Activated T-helper 1 cell treated with anti-CD3 and anti-CD28 coated beads, Interleukin-12 subunit alpha, Interleukin-12 subunit beta, Interleukin-2, Interleukin-4 antibody, amounts not matched to agents 30 ng/mL and 10 ng/mL and 1 ng/mL, durations not matched to agents 14 hours and 24 hours and 36 hours (primary cell): ENCODE measurements at regions not wholly inside any gene's neighbourhood (a gene's known extent, or its start where the extent isn't known, plus 50 kb on each side); places are given as distances from the start of the nearest gene placed in this dataset.

Experiments
- DNase-seq: peaks from one replicate; pipeline ENCODE4 v3.0.0; 2021; ENCODE audit warnings: low spot score
- H3K27ac Mint-ChIP-seq: one replicate; pipeline ENCODE4 v1.8.0; 2021; ENCODE audit warnings: mild to moderate bottlenecking, mixed read lengths
- H3K27me3 Mint-ChIP-seq: one replicate; pipeline ENCODE4 v1.8.0; 2022; ENCODE audit warnings: mild to moderate bottlenecking, moderate library complexity, mixed read lengths; ENCODE audit not compliant: insufficient read depth
- H3K36me3 Mint-ChIP-seq: one replicate; pipeline ENCODE4 v1.8.0; 2021; ENCODE audit warnings: low read depth, mixed read lengths
- H3K4me1 Mint-ChIP-seq: one replicate; pipeline ENCODE4 v1.8.0; 2021; ENCODE audit warnings: low read depth, mixed read lengths
- H3K4me3 Mint-ChIP-seq: one replicate; pipeline ENCODE4 v1.8.0; 2021; ENCODE audit warnings: mild to moderate bottlenecking, moderate library complexity, mixed read lengths
- H3K9me3 Mint-ChIP-seq: one replicate; pipeline ENCODE4 v1.8.0; 2021; ENCODE audit warnings: mixed read lengths
- intact Hi-C: fragments of 100-400 bp; cut with micrococcal nuclease; formaldehyde crosslinking; loops from one replicate; pipeline ENCODE4 v1.15.1; 2024

GRCh38 chr17:71163121-71163812, 957.6 kb upstream of the SOX9 start:
- no peak overlapping the region for H3K27ac Mint-ChIP-seq
- DNase-seq, result no peak
- no peaks in the 10 kb centered on the region for H3K36me3 Mint-ChIP-seq
- no peaks in the 10 kb centered on the region for H3K4me1 Mint-ChIP-seq
- intact Hi-C loops, result no loop called here
- H3K4me3 Mint-ChIP-seq, result no peak overlapping the region
- no peaks in the 10 kb centered on the region for H3K27me3 Mint-ChIP-seq
- peaks cover 5% of the 10 kb centered on the region for H3K9me3 Mint-ChIP-seq

- intact Hi-C loops, result no loop called here
- no peaks in the 10 kb centered on the region for H3K36me3 Mint-ChIP-seq
- H3K4me3 Mint-ChIP-seq, result no peak overlapping the region
- no peak for DNase-seq
- no peaks in the 10 kb centered on the region for H3K4me1 Mint-ChIP-seq
- H3K27ac Mint-ChIP-seq, result no peak overlapping the region
- no peaks in the 10 kb centered on the region for H3K27me3 Mint-ChIP-seq
- peaks cover 5% of the 10 kb centered on the region for H3K9me3 Mint-ChIP-seq
Measured at GRCh38 chr17:71163813-71164122, 957.1 kb upstream of the SOX9 start.

GRCh38 chr17:71164561-71164960, 956.3 kb upstream of the SOX9 start:
- no peak for DNase-seq
- no peaks in the 10 kb centered on the region for H3K36me3 Mint-ChIP-seq
- no peak overlapping the region for H3K4me3 Mint-ChIP-seq
- H3K4me1 Mint-ChIP-seq, result no peaks in the 10 kb centered on the region
- no peaks in the 10 kb centered on the region for H3K27me3 Mint-ChIP-seq
- peaks cover 5% of the 10 kb centered on the region for H3K9me3 Mint-ChIP-seq
- H3K27ac Mint-ChIP-seq, result no peak overlapping the region
- intact Hi-C loops, result no loop called here

GRCh38 chr17:71166311-71166710, 954.5 kb upstream of the SOX9 start:
- Mint-ChIP-seq H3K27me3 (no peaks in the 10 kb centered on the region), H3K27ac (no peak overlapping the region), H3K4me3 (no peak overlapping the region), H3K4me1 (no peaks in the 10 kb centered on the region), H3K9me3 (peaks cover 2% of the 10 kb centered on the region), H3K36me3 (no peaks in the 10 kb centered on the region)
- intact Hi-C loops, result no loop called here
- DNase-seq, result no peak

GRCh38 chr17:71168053-71168741, 952.6 kb upstream of the SOX9 start:
- intact Hi-C loops, result no loop called here
- Mint-ChIP-seq H3K36me3 (no peaks in the 10 kb centered on the region), H3K27ac (no peak overlapping the region), H3K27me3 (no peaks in the 10 kb centered on the region), H3K4me3 (no peak overlapping the region), H3K4me1 (no peaks in the 10 kb centered on the region), H3K9me3 (no peaks in the 10 kb centered on the region)
- no peak for DNase-seq

- Mint-ChIP-seq H3K27me3 (no peaks in the 10 kb centered on the region), H3K9me3 (no peaks in the 10 kb centered on the region), H3K4me1 (no peaks in the 10 kb centered on the region), H3K27ac (no peak overlapping the region), H3K36me3 (no peaks in the 10 kb centered on the region), H3K4me3 (no peak overlapping the region)
- DNase-seq, result no peak
- intact Hi-C loops, result no loop called here
Measured at GRCh38 chr17:71170070-71170469, 950.8 kb upstream of the SOX9 start.

- intact Hi-C loops, result no loop called here
Measured at GRCh38 chr17:71171270-71171669, 949.5 kb upstream of the SOX9 start.

GRCh38 chr17:71173991-71174390, 946.8 kb upstream of the SOX9 start:
- intact Hi-C loops, result no loop called here
- H3K27me3 Mint-ChIP-seq, result no peaks in the 10 kb centered on the region
- H3K27ac Mint-ChIP-seq, result no peak overlapping the region
- H3K9me3 Mint-ChIP-seq, result no peaks in the 10 kb centered on the region
- H3K4me3 Mint-ChIP-seq, result no peak overlapping the region
- no peaks in the 10 kb centered on the region for H3K4me1 Mint-ChIP-seq
- H3K36me3 Mint-ChIP-seq, result no peaks in the 10 kb centered on the region
- no peak for DNase-seq

More at GRCh38 chr17:71171270-71171669, 949.5 kb upstream of the SOX9 start:
- no peaks in the 10 kb centered on the region for H3K9me3 Mint-ChIP-seq
- H3K4me1 Mint-ChIP-seq, result no peaks in the 10 kb centered on the region
- no peak overlapping the region for H3K27ac Mint-ChIP-seq
- no peak for DNase-seq
- no peak overlapping the region for H3K4me3 Mint-ChIP-seq
- H3K36me3 Mint-ChIP-seq, result no peaks in the 10 kb centered on the region
- no peaks in the 10 kb centered on the region for H3K27me3 Mint-ChIP-seq

GRCh38 chr17:71176331-71176730, 944.5 kb upstream of the SOX9 start:
- intact Hi-C loops, result no loop called here
- H3K27me3 Mint-ChIP-seq, result no peaks in the 10 kb centered on the region

GRCh38 chr17:71176928-71177443, 943.8 kb upstream of the SOX9 start:
- Mint-ChIP-seq H3K27ac (no peak overlapping the region), H3K4me3 (no peak overlapping the region), H3K27me3 (no peaks in the 10 kb centered on the region), H3K4me1 (no peaks in the 10 kb centered on the region), H3K36me3 (no peaks in the 10 kb centered on the region), H3K9me3 (no peaks in the 10 kb centered on the region)
- DNase-seq, result no peak
- intact Hi-C loops, result no loop called here

More at GRCh38 chr17:71176331-71176730, 944.5 kb upstream of the SOX9 start:
- no peak for DNase-seq
- no peaks in the 10 kb centered on the region for H3K9me3 Mint-ChIP-seq
- H3K4me1 Mint-ChIP-seq, result no peaks in the 10 kb centered on the region
- H3K4me3 Mint-ChIP-seq, result no peak overlapping the region
- no peaks in the 10 kb centered on the region for H3K36me3 Mint-ChIP-seq
- no peak overlapping the region for H3K27ac Mint-ChIP-seq

- Mint-ChIP-seq H3K27me3 (no peaks in the 10 kb centered on the region), H3K4me3 (no peak overlapping the region), H3K4me1 (no peaks in the 10 kb centered on the region), H3K27ac (no peak overlapping the region), H3K36me3 (no peaks in the 10 kb centered on the region), H3K9me3 (peaks cover 5% of the 10 kb centered on the region)
- intact Hi-C loops, result no loop called here
- no peak for DNase-seq
Measured at GRCh38 chr17:71180801-71181385, 939.9 kb upstream of the SOX9 start.

- no peak overlapping the region for H3K4me3 Mint-ChIP-seq
Measured at GRCh38 chr17:71183066-71183660, 937.7 kb upstream of the SOX9 start.

GRCh38 chr17:71184716-71185115, 936.1 kb upstream of the SOX9 start:
- Mint-ChIP-seq H3K36me3 (no peaks in the 10 kb centered on the region), H3K4me1 (no peaks in the 10 kb centered on the region), H3K9me3 (peaks cover 16% of the 10 kb centered on the region), H3K27ac (no peak overlapping the region), H3K27me3 (no peaks in the 10 kb centered on the region), H3K4me3 (no peak overlapping the region)
- intact Hi-C loops, result no loop called here
- no peak for DNase-seq

More at GRCh38 chr17:71183066-71183660, 937.7 kb upstream of the SOX9 start:
- Mint-ChIP-seq H3K9me3 (peaks cover 11% of the 10 kb centered on the region), H3K27me3 (no peaks in the 10 kb centered on the region), H3K36me3 (no peaks in the 10 kb centered on the region), H3K4me1 (no peaks in the 10 kb centered on the region), H3K27ac (no peak overlapping the region)
- DNase-seq, result no peak
- intact Hi-C loops, result no loop called here
